ENCODE measurements at regions not wholly inside any gene's neighbourhood (a gene's known extent, or its start where the extent isn't known, plus 50 kb on each side); places are given as distances from the start of the nearest gene placed in this dataset.
A peak's percentile ranks its signal among the peaks of the same experiment; 100 is the strongest.

DNA sequence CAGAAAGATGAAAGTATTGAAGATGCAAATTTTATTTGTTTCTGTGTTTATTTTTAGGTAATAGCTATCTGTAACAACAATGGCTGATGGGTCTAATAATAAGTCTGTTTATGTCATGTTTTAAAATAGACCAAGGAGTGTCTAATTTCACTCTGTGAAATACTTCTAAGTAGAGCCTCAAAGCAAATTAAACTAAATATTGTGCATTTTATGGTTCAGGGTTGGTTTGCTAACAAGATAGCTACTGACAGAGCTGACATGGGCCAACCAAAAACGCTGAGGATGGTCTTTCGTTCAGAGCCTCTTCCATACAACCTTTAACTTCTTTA lies 437.6 kb upstream of the CTSO start:
- intact Hi-C loops (cut with DNase I), result no loop called here
- Histone ChIP-seq H3K27ac (no peak overlapping the region), H3K9me3 (no peaks in the 10 kb centered on the region), H3K4me3 (no peak overlapping the region), H3K27me3 (no peaks in the 10 kb centered on the region), H3K4me1 (no peaks in the 10 kb centered on the region), H3K36me3 (no peaks in the 10 kb centered on the region)
- ATAC-seq, result no peak
- TF ChIP-seq, protein P1, sequence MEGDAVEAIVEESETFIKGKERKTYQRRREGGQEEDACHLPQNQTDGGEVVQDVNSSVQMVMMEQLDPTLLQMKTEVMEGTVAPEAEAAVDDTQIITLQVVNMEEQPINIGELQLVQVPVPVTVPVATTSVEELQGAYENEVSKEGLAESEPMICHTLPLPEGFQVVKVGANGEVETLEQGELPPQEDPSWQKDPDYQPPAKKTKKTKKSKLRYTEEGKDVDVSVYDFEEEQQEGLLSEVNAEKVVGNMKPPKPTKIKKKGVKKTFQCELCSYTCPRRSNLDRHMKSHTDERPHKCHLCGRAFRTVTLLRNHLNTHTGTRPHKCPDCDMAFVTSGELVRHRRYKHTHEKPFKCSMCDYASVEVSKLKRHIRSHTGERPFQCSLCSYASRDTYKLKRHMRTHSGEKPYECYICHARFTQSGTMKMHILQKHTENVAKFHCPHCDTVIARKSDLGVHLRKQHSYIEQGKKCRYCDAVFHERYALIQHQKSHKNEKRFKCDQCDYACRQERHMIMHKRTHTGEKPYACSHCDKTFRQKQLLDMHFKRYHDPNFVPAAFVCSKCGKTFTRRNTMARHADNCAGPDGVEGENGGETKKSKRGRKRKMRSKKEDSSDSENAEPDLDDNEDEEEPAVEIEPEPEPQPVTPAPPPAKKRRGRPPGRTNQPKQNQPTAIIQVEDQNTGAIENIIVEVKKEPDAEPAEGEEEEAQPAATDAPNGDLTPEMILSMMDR (IDR thresholded peaks at IDR 0.05), result no peak
- no peak for DNase-seq

DNA sequence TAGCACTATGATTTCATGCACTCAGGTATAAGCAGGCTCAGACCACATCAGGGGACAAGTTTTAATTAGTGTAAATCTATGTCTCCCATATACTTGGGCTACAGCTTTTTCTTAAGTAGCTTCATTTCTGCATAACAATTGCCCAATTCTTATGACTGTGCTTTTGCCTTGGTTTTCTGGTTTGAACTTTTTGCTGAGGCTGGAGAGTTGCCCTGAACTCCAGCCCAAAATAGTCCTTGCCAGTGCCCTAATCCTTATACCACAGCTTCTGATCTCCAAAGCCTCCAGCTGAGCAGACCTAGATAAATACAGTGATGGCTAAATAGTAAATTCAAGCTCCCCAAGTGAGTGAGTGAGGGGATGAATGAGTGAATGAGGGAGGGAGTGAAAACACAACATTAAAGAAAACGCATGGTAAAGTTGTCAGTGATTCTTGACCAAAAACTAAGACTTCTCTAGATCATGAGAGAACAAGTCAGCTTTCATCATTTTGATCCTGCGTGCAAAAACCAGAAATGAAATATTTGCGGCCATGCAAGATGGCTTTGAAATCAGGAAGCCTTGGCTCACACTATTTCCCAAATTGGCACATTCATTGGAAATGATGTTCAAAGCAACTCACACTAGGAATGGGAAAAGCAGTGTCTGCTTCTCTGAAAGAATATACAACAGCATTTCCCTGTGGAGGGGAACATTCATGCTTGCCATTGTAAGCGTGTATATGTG lies 437.1 kb upstream of the CTSO start:
- no peak for DNase-seq
- H3K27ac ChIP-seq, result no peak overlapping the region
- H3K4me3 ChIP-seq, result no peak overlapping the region
- H3K9me3 ChIP-seq, result no peaks in the 10 kb centered on the region
- no peaks in the 10 kb centered on the region for H3K4me1 ChIP-seq
- no peaks in the 10 kb centered on the region for H3K36me3 ChIP-seq
- TF ChIP-seq, protein P1 (IDR thresholded peaks at IDR 0.05), result no peak
- no peak for ATAC-seq
- H3K27me3 ChIP-seq, result no peaks in the 10 kb centered on the region
- intact Hi-C loops (cut with DNase I), result no loop called here

DNA sequence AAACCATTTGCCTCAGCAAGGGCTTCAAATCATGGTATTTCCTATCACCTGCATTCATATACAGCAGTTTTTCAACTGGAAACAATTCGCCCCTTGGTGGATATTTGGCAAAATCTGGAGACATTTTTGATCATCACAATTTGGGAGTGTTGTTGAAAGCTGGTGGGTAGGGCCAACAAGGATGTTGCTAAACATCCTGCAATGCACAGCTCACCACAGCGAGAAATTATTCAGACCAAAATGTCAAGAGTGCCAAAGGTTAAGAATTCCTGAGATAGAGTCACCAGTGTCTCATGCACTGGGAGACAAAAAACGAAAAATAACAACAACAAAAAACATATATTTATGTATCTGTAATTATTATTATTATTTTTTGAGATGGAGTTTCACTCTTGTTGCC lies 435.2 kb upstream of the CTSO start:
- no peak for DNase-seq
- intact Hi-C loops (cut with DNase I), result no loop called here
- H3K27ac ChIP-seq, result no peak overlapping the region
- no peaks in the 10 kb centered on the region for H3K9me3 ChIP-seq
- no peaks in the 10 kb centered on the region for H3K4me1 ChIP-seq
- no peak for ATAC-seq
- H3K36me3 ChIP-seq, result no peaks in the 10 kb centered on the region
- no peak overlapping the region for H3K4me3 ChIP-seq
- TF ChIP-seq, protein P1 (IDR thresholded peaks at IDR 0.05), result no peak
- H3K27me3 ChIP-seq, result no peaks in the 10 kb centered on the region

DNA sequence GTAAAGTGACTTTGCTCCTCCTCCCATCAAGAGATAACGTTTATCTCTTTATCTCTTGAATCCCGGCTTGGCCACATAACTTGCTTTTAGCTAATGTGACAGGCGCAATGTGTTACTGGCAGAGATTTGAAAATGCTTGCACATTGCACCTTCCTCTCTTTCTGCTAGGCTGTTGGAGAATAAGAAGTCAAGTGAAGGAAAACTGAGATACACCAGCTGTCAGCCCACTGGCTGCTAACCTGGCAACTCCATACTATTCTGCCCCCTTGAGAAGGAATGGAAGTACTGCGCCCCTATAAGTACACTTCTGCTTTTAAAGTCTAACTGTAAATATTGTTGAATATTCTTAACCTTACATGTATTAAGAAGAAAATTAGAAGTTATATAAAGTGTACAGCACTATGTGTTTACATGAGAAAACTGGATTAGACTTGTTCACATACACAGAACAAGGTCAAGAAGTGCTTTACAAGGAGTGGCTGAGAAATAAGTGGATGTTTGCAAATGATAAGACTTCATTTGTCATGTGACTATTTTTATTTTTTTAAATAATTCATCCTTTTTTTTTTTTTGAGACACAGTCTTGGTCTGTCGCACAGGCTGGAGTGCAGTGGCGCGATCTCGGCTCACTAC lies 424.5 kb upstream of the CTSO start:
- DNase-seq (peak in 2 of 4 donors; percentile 76), ATAC-seq (peak; percentile 95)
- no peaks in the 10 kb centered on the region for H3K36me3 ChIP-seq
- no peak overlapping the region for H3K27ac ChIP-seq
- H3K27me3 ChIP-seq, result no peaks in the 10 kb centered on the region
- intact Hi-C loops (cut with DNase I), result no loop called here
- no peak overlapping the region for H3K4me3 ChIP-seq
- no peaks in the 10 kb centered on the region for H3K4me1 ChIP-seq
- H3K9me3 ChIP-seq, result no peaks in the 10 kb centered on the region
- TF ChIP-seq, protein P1 (IDR thresholded peaks at IDR 0.05), result peak; percentile 48 to 63

DNA sequence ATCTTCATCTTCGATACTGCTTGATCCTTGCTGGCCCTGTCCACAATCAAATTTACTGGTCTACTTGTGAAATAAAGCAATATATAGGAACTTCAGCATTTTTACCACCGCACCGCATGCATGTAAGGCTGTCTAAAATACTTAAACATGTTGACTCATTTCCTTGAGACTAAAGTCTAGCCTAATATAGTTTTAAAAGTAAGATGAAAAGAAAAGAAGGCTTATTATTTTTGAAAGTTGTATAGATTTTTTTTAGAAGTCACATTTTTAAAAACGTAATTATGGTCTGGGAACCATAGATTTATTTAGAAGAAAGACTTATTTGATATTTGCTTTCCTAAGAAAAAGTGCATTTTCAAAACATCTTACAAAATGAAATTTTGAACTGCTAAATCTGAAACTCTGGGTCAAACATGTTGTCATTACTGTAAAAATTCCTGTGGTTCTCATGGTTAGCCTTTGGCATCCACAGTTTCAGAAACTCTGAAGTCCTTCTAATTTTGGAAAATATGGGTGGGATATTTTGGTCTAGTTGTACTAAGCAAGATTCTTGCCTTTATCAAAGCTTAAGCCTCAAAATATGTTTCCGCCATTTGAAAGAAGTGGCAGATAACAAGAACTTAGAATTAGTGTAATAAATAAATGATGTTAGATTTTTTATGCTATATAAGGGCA lies 423.5 kb upstream of the CTSO start:
- ATAC-seq (peak; percentile 47), DNase-seq (peak in 1 of 4 donors; percentile 1)
- TF ChIP-seq, protein P1 (IDR thresholded peaks at IDR 0.05), result no peak
- Histone ChIP-seq H3K27ac (peak overlapping the region in 1 of 2 donors; percentile 28), H3K9me3 (no peaks in the 10 kb centered on the region), H3K4me3 (no peak overlapping the region), H3K27me3 (no peaks in the 10 kb centered on the region), H3K4me1 (no peaks in the 10 kb centered on the region), H3K36me3 (no peaks in the 10 kb centered on the region)
- intact Hi-C loops (cut with DNase I), result no loop called here

All from left lung (tissue), 4 donors.